ENCODE measurements at regions not wholly inside any gene's neighbourhood (a gene's known extent, or its start where the extent isn't known, plus 50 kb on each side); places are given as distances from the start of the nearest gene placed in this dataset.

DNA sequence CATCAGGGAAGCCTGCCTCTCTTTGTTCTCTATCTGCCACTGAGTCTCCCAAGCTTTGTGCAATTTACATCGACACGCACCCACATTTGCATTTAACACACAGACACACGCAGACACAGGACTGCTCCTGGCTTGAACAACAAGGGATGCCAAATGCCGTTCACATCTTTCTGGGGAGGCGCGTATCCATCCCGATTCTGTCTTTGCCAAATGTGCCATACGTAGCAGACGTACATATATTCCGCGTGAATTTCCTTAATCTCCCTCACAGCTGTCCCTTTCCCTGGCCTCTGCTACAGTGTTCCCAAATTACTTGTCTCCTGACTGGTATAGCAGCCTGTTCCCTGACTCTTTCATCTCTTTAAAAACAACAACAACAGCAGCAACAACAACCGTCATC, 409.5 kb downstream of the MIAT start:
- TF ChIP-seq, protein P1, sequence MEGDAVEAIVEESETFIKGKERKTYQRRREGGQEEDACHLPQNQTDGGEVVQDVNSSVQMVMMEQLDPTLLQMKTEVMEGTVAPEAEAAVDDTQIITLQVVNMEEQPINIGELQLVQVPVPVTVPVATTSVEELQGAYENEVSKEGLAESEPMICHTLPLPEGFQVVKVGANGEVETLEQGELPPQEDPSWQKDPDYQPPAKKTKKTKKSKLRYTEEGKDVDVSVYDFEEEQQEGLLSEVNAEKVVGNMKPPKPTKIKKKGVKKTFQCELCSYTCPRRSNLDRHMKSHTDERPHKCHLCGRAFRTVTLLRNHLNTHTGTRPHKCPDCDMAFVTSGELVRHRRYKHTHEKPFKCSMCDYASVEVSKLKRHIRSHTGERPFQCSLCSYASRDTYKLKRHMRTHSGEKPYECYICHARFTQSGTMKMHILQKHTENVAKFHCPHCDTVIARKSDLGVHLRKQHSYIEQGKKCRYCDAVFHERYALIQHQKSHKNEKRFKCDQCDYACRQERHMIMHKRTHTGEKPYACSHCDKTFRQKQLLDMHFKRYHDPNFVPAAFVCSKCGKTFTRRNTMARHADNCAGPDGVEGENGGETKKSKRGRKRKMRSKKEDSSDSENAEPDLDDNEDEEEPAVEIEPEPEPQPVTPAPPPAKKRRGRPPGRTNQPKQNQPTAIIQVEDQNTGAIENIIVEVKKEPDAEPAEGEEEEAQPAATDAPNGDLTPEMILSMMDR (IDR thresholded peaks at IDR 0.05; ENCODE audit: low read length) = no peak
- TF ChIP-seq EZH2 (optimal IDR thresholded peaks at IDR 0.05; ENCODE audit: low read depth, low read length) = no peak

All from MM.1S (cell line).